Lung microvascular endothelial cell (primary cell): ENCODE measurements at regions not wholly inside any gene's neighbourhood (a gene's known extent, or its start where the extent isn't known, plus 50 kb on each side); places are given as distances from the start of the nearest gene placed in this dataset.
A peak's percentile ranks its signal among the peaks of the same experiment; 100 is the strongest.

Experiments used
- DNase-seq, 2 donors: peaks; one replicate each; pipeline versions ENCODE4 v3.0.0 to v3.0.0-alpha.2; 2010; ENCODE audit warnings: low read depth in 2 of 2

- peak in 1 of 2 donors; percentile 27 for DNase-seq
These were observed 73.0 kb upstream of the HMGN3 start for GRCh38 chr6:79307321-79308036.

DNA sequence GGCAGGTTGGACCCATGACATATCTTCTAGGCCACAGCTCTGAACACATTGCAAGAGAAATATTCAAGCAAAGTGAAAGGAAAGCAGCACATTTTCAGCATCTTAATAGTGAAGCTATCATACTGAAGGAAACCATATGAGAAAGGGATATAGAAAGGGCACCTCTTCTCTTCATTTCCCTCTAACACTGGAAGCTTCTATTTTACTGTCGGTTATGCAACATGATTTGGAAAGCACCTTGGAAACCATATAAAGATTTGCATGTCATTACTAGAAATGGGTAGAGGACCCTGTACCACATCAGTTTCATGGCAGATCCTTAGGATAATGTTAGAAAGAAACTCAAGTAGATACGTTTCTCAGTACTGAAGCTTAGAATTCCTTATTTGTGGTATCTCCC is 70.5 kb upstream of the HMGN3 start:
- DNase-seq: no peak

GRCh38 chr6:79302341-79302740 is 67.9 kb upstream of the HMGN3 start:
- no peak for DNase-seq

DNA sequence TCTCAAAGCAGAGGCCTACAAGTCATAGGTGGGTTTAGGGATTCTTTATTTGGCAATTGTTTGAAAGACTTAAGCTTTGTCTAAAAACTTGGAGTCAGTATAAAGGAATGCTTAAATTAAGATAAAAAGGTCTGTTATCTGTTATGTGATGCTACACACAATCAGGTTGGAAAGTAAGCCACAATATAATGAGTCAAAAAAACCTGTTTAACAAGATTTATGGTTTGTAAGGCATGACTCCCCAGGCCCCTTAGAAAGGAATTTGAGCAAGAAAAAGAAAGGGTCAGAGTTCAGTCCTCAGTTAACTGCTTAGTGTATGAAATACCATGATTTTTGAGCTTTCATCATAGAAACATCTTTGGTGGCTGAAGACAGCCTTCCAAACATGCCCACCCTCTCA is 66.8 kb upstream of the HMGN3 start:
- no peak for DNase-seq

DNA sequence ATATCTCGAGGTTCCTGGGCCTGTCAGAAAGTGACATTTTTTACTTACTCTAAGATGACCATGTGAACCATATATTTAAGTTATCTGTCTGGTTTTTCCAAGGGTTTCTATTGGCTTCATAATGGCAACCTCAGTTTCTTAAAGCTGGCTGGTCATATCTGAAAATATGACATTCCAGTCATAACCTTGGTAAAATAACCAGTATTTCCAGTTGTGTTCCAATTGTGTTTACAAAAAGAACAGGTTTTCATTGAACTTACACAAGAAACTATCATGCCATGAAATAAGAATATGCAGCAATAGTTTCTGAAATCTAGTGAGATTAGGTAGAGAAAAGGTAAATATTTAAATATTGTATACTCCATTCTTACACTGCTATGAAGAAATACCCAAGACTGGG is 61.7 kb upstream of the HMGN3 start:
- DNase-seq: no peak
